Lower lobe of right lung (tissue), 2 donors: ENCODE measurements at regions not wholly inside any gene's neighbourhood (a gene's known extent, or its start where the extent isn't known, plus 50 kb on each side); places are given as distances from the start of the nearest gene placed in this dataset.

Experiments used
- ATAC-seq, 2 donors: fragments of 200-7000 bp; cut with Tn5 transposase; one replicate each; pipeline ENCODE4 v1.9.1; 2020 to 2022; ENCODE audit warnings: mild to moderate bottlenecking in 2 of 2, moderate library complexity in 2 of 2
- DNase-seq: peaks from one replicate; pipeline ENCODE4 v3.0.0-alpha.2; 2020
- H3K27ac ChIP-seq: fragments of 200-600 bp; one replicate; pipeline ENCODE4 v1.8.0; 2022
- H3K27me3 ChIP-seq: fragments of 200-600 bp; one replicate; pipeline ENCODE4 v1.8.0; 2022; ENCODE audit warnings: low read depth
- H3K36me3 ChIP-seq: fragments of 200-600 bp; one replicate; pipeline ENCODE4 v1.8.0; 2022; ENCODE audit warnings: mild to moderate bottlenecking
- H3K4me1 ChIP-seq: fragments of 200-600 bp; one replicate; pipeline ENCODE4 v1.8.0; 2022
- H3K4me3 ChIP-seq: fragments of 200-600 bp; one replicate; pipeline ENCODE4 v1.8.0; 2022; ENCODE audit warnings: mild to moderate bottlenecking
- H3K9me3 ChIP-seq: fragments of 200-600 bp; one replicate; pipeline ENCODE4 v1.8.0; 2022
- CTCF ChIP-seq: fragments of 200-600 bp; IDR thresholded peaks from one replicate; pipeline ENCODE4 v1.8.0; 2022; ENCODE audit warnings: antibody characterized with exemption, mild to moderate bottlenecking
- intact Hi-C: fragments of 100-400 bp; cut with DNase I; formaldehyde crosslinking; loops from one replicate; pipeline ENCODE4 v1.11.0; 2022
- donor health status: DM: no; HTN: yes; CAD: no; lungs with severe emphysema.

GRCh38 chr6:147040121-147040910, 163.9 kb upstream of the STXBP5 start:
- ATAC-seq = no peak
- H3K4me3 ChIP-seq = no peak overlapping the region
- no peak for TF ChIP-seq CTCF

GRCh38 chr6:147042679-147043078, 161.5 kb upstream of the STXBP5 start:
- ATAC-seq (no peak), DNase-seq (no peak)
- TF ChIP-seq CTCF = no peak
- Histone ChIP-seq H3K4me3 (no peak overlapping the region), H3K36me3 (no peaks in the 10 kb centered on the region), H3K4me1 (no peaks in the 10 kb centered on the region), H3K27me3 (no peaks in the 10 kb centered on the region), H3K9me3 (peaks cover 8% of the 10 kb centered on the region), H3K27ac (no peak overlapping the region)
- intact Hi-C loops = no loop called here

More at GRCh38 chr6:147040121-147040910, 163.9 kb upstream of the STXBP5 start:
- intact Hi-C loops = no loop called here
- Histone ChIP-seq H3K27me3 (no peaks in the 10 kb centered on the region), H3K36me3 (no peaks in the 10 kb centered on the region), H3K4me1 (no peaks in the 10 kb centered on the region), H3K27ac (no peak overlapping the region), H3K9me3 (peaks cover 8% of the 10 kb centered on the region)
- DNase-seq = no peak

GRCh38 chr6:147043994-147044477, 160.2 kb upstream of the STXBP5 start:
- H3K4me1 ChIP-seq = no peaks in the 10 kb centered on the region
- no peak for DNase-seq
- intact Hi-C loops = no loop called here
- H3K27me3 ChIP-seq = no peaks in the 10 kb centered on the region
- no peak overlapping the region for H3K4me3 ChIP-seq
- H3K27ac ChIP-seq = no peak overlapping the region
- no peaks in the 10 kb centered on the region for H3K36me3 ChIP-seq
- H3K9me3 ChIP-seq = peaks cover 8% of the 10 kb centered on the region
- ATAC-seq = no peak
- TF ChIP-seq CTCF = no peak

- DNase-seq (no peak), ATAC-seq (no peak)
- no peaks in the 10 kb centered on the region for H3K4me1 ChIP-seq
- peaks cover 8% of the 10 kb centered on the region for H3K9me3 ChIP-seq
- TF ChIP-seq CTCF = no peak
- H3K27me3 ChIP-seq = no peaks in the 10 kb centered on the region
- H3K36me3 ChIP-seq = no peaks in the 10 kb centered on the region
- H3K27ac ChIP-seq = no peak overlapping the region
- intact Hi-C loops = no loop called here
- no peak overlapping the region for H3K4me3 ChIP-seq
These were observed 157.9 kb upstream of the STXBP5 start for GRCh38 chr6:147046141-147046877.

GRCh38 chr6:147048930-147049329, 155.3 kb upstream of the STXBP5 start:
- Histone ChIP-seq H3K4me3 (no peak overlapping the region), H3K27me3 (no peaks in the 10 kb centered on the region), H3K4me1 (no peaks in the 10 kb centered on the region), H3K27ac (no peak overlapping the region), H3K9me3 (peaks cover 6% of the 10 kb centered on the region), H3K36me3 (no peaks in the 10 kb centered on the region)
- ATAC-seq (no peak), DNase-seq (no peak)
- intact Hi-C loops = no loop called here
- TF ChIP-seq CTCF = no peak
